SH-SY5Y (cell line): ENCODE measurements at regions not wholly inside any gene's neighbourhood (a gene's known extent, or its start where the extent isn't known, plus 50 kb on each side); places are given as distances from the start of the nearest gene placed in this dataset.

Source experiments
- GATA2 ChIP-seq: IDR thresholded peaks from 2 replicates; pipeline ENCODE4 v1.6.1; 2011; ENCODE audit warnings: mild to moderate bottlenecking, low read depth, low read length
- GATA3 ChIP-seq: IDR thresholded peaks from 2 replicates; pipeline ENCODE4 v1.6.1; 2011; ENCODE audit warnings: low read depth, mild to moderate bottlenecking, low read length, moderate library complexity

DNA sequence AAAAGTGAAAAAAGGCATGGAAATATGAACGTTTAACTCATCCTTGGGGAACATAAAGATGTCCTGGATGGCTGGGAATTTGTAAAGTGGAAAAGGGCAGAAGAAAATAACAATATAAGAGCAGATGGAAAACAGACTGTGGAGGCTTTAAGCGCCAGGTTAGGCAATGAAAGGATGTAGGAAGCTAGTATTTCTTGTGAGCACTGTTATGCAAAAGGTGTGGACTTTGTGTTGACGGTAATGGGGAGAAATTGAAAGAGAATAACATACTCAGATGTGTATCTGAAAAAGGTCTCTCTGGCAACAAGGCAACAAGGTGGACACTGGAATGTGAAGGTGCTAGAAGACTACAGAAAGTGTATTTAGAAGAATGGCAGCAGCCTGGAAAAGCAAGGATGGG lies 411.8 kb downstream of the PLPP3 start:
- TF ChIP-seq GATA3: no peak
- TF ChIP-seq GATA2: no peak
